ENCODE measurements at regions not wholly inside any gene's neighbourhood (a gene's known extent, or its start where the extent isn't known, plus 50 kb on each side); places are given as distances from the start of the nearest gene placed in this dataset.
"Not testable (repeated sequence)": the region's sequence is repeated elsewhere in the genome, so short reads cannot be mapped to it uniquely, and the experiment has no call there.

- Mint-ChIP-seq H3K27me3 (ENCODE audit: low read depth in 3 of 3) (peaks cover 0 to 2% (median 0%) of the 10 kb centered on the region in 3 donors), H3K36me3 (no peaks in the 10 kb centered on the region), H3K9me3 (peaks cover 5 to 51% (median 27%) of the 10 kb centered on the region in 6 donors), H3K4me3 (no peak overlapping the region), H3K4me1 (peaks cover 0 to 13% of the 10 kb centered on the region in 2 donors), H3K27ac (no peak overlapping the region)
- no peak for DNase-seq
These were observed 869.0 kb upstream of the ADGRB3 start for GRCh38 chr6:67766057-67766456.

- DNase-seq, result no peak
- Mint-ChIP-seq H3K36me3 (no peaks in the 10 kb centered on the region), H3K27me3 (ENCODE audit: low read depth in 3 of 3) (peaks cover 0 to 2% (median 0%) of the 10 kb centered on the region in 3 donors), H3K4me1 (no peaks in the 10 kb centered on the region), H3K9me3 (peaks cover 5 to 48% (median 32%) of the 10 kb centered on the region in 6 donors), H3K27ac (no peak overlapping the region), H3K4me3 (no peak overlapping the region)
These were observed 876.1 kb upstream of the ADGRB3 start for GRCh38 chr6:67759001-67759400.

DNA sequence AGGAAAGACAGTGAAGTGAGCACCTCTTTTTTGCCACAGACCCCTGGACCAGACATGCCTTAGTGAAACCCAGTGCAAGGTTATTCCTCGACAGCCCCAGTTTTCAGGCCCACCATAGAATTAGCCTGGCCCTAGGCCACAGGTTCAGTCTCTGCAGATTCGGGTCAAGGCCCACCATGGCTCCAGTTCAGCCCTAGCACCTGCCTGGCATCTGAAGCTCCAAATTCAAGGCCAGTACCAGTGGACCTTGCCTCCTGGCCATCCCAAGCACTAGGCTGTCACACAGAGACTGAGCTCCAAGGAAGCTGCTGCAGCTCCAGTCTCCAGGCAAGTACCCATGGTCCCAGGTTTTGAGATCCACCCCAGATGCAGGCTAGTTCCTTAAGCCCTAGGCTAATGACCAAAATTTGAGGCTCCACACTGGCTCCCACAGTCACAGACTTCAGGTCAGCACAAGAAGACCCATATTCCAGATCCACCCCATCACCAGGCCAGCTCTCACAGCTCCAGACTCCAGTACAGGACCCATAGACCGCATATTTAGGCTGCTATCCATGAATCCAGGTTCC lies 877.5 kb upstream of the ADGRB3 start:
- no peaks in the 10 kb centered on the region for H3K4me1 Mint-ChIP-seq
- H3K4me3 Mint-ChIP-seq, result no peak overlapping the region
- H3K36me3 Mint-ChIP-seq, result no peaks in the 10 kb centered on the region
- no peak overlapping the region for H3K27ac Mint-ChIP-seq
- peaks cover 10 to 56% (median 33%) of the 10 kb centered on the region in 6 donors for H3K9me3 Mint-ChIP-seq
- peaks cover 0 to 3% (median 0%) of the 10 kb centered on the region in 3 donors for H3K27me3 Mint-ChIP-seq (ENCODE audit: low read depth in 3 of 3)
- no peak for DNase-seq

DNA sequence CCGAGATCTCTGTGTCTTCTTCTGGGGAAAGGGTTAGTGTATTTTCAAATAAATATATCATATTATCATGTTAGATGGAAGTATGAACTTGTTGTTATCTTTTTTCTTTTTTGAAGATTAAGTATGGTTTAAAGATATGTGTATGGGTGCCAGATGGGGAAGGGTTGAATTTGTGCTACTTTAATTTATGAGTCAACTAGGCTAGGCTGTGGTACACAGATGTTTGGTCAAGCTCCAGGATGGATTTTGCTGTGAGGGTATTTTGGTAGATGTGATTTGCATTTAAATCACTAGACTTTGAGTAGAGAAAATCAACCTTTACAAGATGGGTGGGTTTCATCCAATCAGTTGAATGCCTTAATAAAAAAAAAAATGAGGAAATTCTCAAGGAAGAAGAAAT lies 886.6 kb upstream of the ADGRB3 start:
- peaks cover 0 to 4% (median 0%) of the 10 kb centered on the region in 3 donors for H3K36me3 Mint-ChIP-seq
- DNase-seq, result no peak
- H3K9me3 Mint-ChIP-seq, result peaks cover 4 to 29% (median 19%) of the 10 kb centered on the region in 6 donors
- H3K4me1 Mint-ChIP-seq, result no peaks in the 10 kb centered on the region
- H3K27me3 Mint-ChIP-seq (ENCODE audit: low read depth in 3 of 3), result peaks cover 0 to 2% (median 0%) of the 10 kb centered on the region in 3 donors
- no peak overlapping the region for H3K4me3 Mint-ChIP-seq
- H3K27ac Mint-ChIP-seq, result no peak overlapping the region

- H3K36me3 Mint-ChIP-seq, result peaks cover 0 to 3% (median 0%) of the 10 kb centered on the region in 3 donors
These were observed 898.3 kb upstream of the ADGRB3 start for GRCh38 chr6:67736816-67737215.

GRCh38 chr6:67736161-67736560 lies 898.9 kb upstream of the ADGRB3 start:
- H3K4me1 Mint-ChIP-seq, result no peaks in the 10 kb centered on the region
- no peaks in the 10 kb centered on the region for H3K27me3 Mint-ChIP-seq (ENCODE audit: low read depth in 3 of 3)
- H3K27ac Mint-ChIP-seq, result no peak overlapping the region
- peaks cover 0 to 3% (median 0%) of the 10 kb centered on the region in 3 donors for H3K36me3 Mint-ChIP-seq
- H3K9me3 Mint-ChIP-seq, result peaks cover 12 to 64% (median 46%) of the 10 kb centered on the region in 6 donors
- H3K4me3 Mint-ChIP-seq, result no peak overlapping the region
- DNase-seq, result no peak

More at GRCh38 chr6:67736816-67737215, 898.3 kb upstream of the ADGRB3 start:
- H3K9me3 Mint-ChIP-seq, result peaks cover 11 to 59% (median 40%) of the 10 kb centered on the region in 6 donors
- DNase-seq, result no peak
- H3K4me1 Mint-ChIP-seq, result no peaks in the 10 kb centered on the region
- H3K27ac Mint-ChIP-seq, result no peak overlapping the region
- H3K4me3 Mint-ChIP-seq, result no peak overlapping the region
- no peaks in the 10 kb centered on the region for H3K27me3 Mint-ChIP-seq (ENCODE audit: low read depth in 3 of 3)

DNA sequence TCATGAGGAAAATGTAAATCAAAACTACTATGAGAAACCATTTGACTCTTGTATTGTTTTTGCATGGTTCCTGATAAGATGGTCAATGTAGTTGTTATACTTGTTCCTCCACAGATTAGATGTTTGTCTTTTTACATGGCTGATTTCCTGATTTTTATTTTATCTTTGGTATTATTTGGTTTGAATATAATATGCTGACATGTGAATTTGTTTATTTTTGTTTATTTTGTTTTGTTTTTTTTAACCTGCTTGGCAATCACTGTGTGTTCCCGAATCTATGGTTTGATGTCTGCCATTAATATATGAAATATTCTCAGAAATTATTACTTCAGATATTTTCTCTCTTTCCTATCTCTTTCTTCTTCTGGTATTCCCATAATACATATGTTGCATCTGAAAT lies 899.5 kb upstream of the ADGRB3 start:
- H3K9me3 Mint-ChIP-seq, result peaks cover 12 to 61% (median 50%) of the 10 kb centered on the region in 6 donors
- no peaks in the 10 kb centered on the region for H3K4me1 Mint-ChIP-seq
- DNase-seq, result no peak
- no peak overlapping the region for H3K4me3 Mint-ChIP-seq
- H3K27ac Mint-ChIP-seq, result no peak overlapping the region
- peaks cover 0 to 3% (median 0%) of the 10 kb centered on the region in 3 donors for H3K36me3 Mint-ChIP-seq
- no peaks in the 10 kb centered on the region for H3K27me3 Mint-ChIP-seq (ENCODE audit: low read depth in 3 of 3)

GRCh38 chr6:67722861-67723261 lies 912.2 kb upstream of the ADGRB3 start:
- Mint-ChIP-seq H3K9me3 (peaks cover 18 to 50% (median 30%) of the 10 kb centered on the region in 6 donors), H3K4me1 (no peaks in the 10 kb centered on the region), H3K27me3 (ENCODE audit: low read depth in 3 of 3) (no peaks in the 10 kb centered on the region), H3K36me3 (peaks cover 0 to 6% (median 0%) of the 10 kb centered on the region in 3 donors), H3K4me3 (no peak overlapping the region), H3K27ac (no peak overlapping the region)
- DNase-seq, result no peak

GRCh38 chr6:67717281-67717680 lies 917.8 kb upstream of the ADGRB3 start:
- H3K27ac Mint-ChIP-seq, result no peak overlapping the region
- no peak overlapping the region for H3K4me3 Mint-ChIP-seq
- no peaks in the 10 kb centered on the region for H3K36me3 Mint-ChIP-seq
- no peaks in the 10 kb centered on the region for H3K4me1 Mint-ChIP-seq
- H3K27me3 Mint-ChIP-seq (ENCODE audit: low read depth in 3 of 3), result no peaks in the 10 kb centered on the region
- DNase-seq, result no peak
- H3K9me3 Mint-ChIP-seq, result peaks cover 5 to 36% (median 23%) of the 10 kb centered on the region in 6 donors

DNA sequence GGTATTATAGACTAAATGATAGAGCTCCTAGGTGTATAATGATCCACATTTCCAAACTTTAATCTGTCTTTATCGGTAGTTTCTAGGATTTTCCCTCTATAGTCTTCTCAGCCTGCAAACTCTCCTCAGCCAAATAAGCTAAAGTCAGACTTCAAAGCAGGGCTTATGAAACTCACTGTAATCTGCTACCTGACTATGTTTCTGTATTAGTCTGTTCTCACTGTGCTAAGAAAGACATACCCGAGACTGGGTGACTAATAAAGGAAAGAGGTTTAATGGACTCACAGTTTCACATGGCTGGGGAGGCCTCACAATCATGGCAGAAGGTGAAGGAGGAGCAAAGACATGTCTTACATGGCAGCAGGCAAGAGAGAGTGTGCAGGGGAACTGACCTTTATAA lies 928.7 kb upstream of the ADGRB3 start:
- no peaks in the 10 kb centered on the region for H3K4me1 Mint-ChIP-seq
- peaks cover 0 to 2% (median 1%) of the 10 kb centered on the region in 3 donors for H3K27me3 Mint-ChIP-seq (ENCODE audit: low read depth in 3 of 3)
- no peak overlapping the region for H3K27ac Mint-ChIP-seq

GRCh38 chr6:67698534-67698933 lies 936.5 kb upstream of the ADGRB3 start:
- Mint-ChIP-seq H3K27me3 (ENCODE audit: low read depth in 3 of 3) (peaks cover 0 to 1% (median 0%) of the 10 kb centered on the region in 3 donors), H3K9me3 (peaks cover 5 to 39% (median 18%) of the 10 kb centered on the region in 6 donors), H3K4me3 (no peak overlapping the region), H3K4me1 (no peaks in the 10 kb centered on the region), H3K36me3 (no peaks in the 10 kb centered on the region), H3K27ac (no peak overlapping the region)
- no peak for DNase-seq

More for the DNA sequence above, 928.7 kb upstream of the ADGRB3 start:
- Mint-ChIP-seq H3K4me3 (no peak overlapping the region), H3K36me3 (no peaks in the 10 kb centered on the region), H3K9me3 (peaks cover 9 to 53% (median 29%) of the 10 kb centered on the region in 6 donors)
- DNase-seq, result no peak

DNA sequence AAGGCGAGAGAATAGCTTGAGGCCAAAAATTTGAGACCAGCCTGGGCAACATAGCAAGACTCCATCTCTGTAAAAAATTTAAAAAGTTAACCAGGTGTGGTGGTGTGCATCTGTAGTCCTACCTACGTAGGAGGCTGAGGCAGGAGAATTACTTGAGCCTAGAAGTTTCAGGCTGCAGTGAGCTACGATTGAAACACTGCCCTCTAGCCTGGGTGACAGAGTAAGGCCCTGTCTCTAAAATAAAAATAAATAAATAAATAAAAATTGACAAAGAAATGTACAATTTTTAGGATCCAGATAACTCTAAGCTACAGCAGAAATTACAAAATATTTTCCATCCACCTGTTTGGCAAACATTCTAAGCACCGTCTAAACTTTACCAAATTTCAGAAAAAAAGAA lies 941.0 kb upstream of the ADGRB3 start:
- Mint-ChIP-seq H3K27ac (no peak overlapping the region), H3K27me3 (ENCODE audit: low read depth in 3 of 3) (peaks cover 0 to 1% (median 0%) of the 10 kb centered on the region in 3 donors), H3K9me3 (peaks cover 2 to 50% (median 29%) of the 10 kb centered on the region in 6 donors), H3K4me3 (no peak overlapping the region), H3K4me1 (no peaks in the 10 kb centered on the region), H3K36me3 (no peaks in the 10 kb centered on the region)
- no peak for DNase-seq

DNA sequence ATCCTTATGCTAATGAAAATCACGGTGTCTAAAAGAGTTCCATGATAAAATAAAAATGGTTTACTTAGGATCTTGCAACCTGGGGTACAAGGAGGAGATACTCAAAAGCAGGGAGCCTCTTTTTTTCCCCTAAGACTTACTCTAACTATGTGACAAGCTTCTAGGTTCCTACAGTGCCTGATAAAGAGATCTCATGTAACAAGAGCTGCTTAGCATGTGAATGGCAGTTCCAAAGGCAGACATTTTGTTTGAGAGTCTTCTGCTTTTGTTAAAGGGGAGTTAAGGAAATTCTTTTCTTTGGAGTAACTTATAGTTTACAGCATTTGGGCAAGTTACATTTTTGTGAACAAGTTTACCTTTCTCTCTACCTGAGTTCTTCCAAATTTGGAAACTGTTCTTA lies 945.8 kb upstream of the ADGRB3 start:
- H3K9me3 Mint-ChIP-seq, result peaks cover 2 to 33% (median 15%) of the 10 kb centered on the region in 6 donors
- no peaks in the 10 kb centered on the region for H3K27me3 Mint-ChIP-seq (ENCODE audit: low read depth in 3 of 3)
- no peak overlapping the region for H3K27ac Mint-ChIP-seq
- no peak overlapping the region for H3K4me3 Mint-ChIP-seq
- H3K4me1 Mint-ChIP-seq, result no peaks in the 10 kb centered on the region
- no peaks in the 10 kb centered on the region for H3K36me3 Mint-ChIP-seq
- DNase-seq, result no peak

DNA sequence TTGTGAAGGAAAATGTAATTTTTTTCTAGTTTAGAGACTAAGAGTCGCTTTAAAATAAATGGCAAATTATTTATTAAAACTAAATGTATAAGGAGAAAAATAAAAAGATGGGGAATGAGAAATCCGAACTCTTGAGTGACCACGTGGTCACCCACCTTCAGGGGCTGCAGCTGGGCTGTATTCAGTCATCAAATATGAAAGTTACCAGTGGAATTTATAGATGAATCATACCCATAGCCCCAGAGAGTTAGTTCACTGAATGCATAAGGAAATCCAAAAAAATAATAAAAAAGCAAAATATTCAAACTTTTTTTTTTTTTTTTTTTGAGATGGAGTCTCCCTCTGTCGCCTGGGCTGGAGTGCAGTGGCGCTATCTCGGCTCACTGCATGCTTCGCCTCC lies 947.7 kb upstream of the ADGRB3 start:
- no peaks in the 10 kb centered on the region for H3K4me1 Mint-ChIP-seq
- H3K4me3 Mint-ChIP-seq, result no peak overlapping the region
- no peaks in the 10 kb centered on the region for H3K36me3 Mint-ChIP-seq
- H3K27me3 Mint-ChIP-seq (ENCODE audit: low read depth in 3 of 3), result no peaks in the 10 kb centered on the region
- no peak for DNase-seq
- no peak overlapping the region for H3K27ac Mint-ChIP-seq
- H3K9me3 Mint-ChIP-seq, result peaks cover 2 to 44% (median 21%) of the 10 kb centered on the region in 6 donors

DNA sequence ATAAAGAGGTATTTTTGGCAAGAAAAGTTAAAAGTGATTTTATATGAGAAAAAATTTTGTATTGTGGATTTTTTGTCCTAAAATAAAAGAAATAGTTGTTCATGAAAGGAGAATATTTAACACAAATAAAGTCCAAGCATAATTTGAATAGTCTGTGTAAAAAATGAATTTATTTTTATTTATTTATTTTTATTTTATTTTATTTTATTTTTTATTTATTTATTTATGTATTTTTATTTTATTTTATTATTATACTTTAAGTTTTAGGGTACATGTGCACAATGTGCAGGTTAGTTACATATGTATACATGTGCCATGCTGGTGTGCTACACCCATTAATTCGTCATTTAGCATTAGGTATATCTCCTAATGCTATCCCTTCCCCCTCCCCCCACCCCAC lies 948.9 kb upstream of the ADGRB3 start:
- H3K9me3 Mint-ChIP-seq, result peaks cover 2 to 40% (median 21%) of the 10 kb centered on the region in 6 donors
- not testable (repeated sequence) for H3K27ac Mint-ChIP-seq; H3K36me3 Mint-ChIP-seq; H3K4me3 Mint-ChIP-seq; DNase-seq; H3K4me1 Mint-ChIP-seq; H3K27me3 Mint-ChIP-seq (ENCODE audit: low read depth in 3 of 3)
